Hepatocyte (in vitro differentiated cells): ENCODE measurements at regions not wholly inside any gene's neighbourhood (a gene's known extent, or its start where the extent isn't known, plus 50 kb on each side); places are given as distances from the start of the nearest gene placed in this dataset.
A peak's percentile ranks its signal among the peaks of the same experiment; 100 is the strongest.

Experiments used
- EZH2 ChIP-seq: fragments of 200-600 bp; sonication (generic); IDR thresholded peaks from 2 replicates; pipeline ENCODE4 v1.6.1; 2016; ENCODE audit warnings: antibody characterized with exemption, mild to moderate bottlenecking, borderline replicate concordance
- EZH2phosphoT487 ChIP-seq: fragments of 200-600 bp; sonication (generic); IDR thresholded peaks from one replicate; pipeline ENCODE4 v1.6.1; 2018; ENCODE audit warnings: antibody characterized with exemption, mild to moderate bottlenecking, low read depth, moderate library complexity; ENCODE audit not compliant: unreplicated experiment, severe bottlenecking
- TF ChIP-seq, protein P1 (sequence below): fragments of 200-600 bp; sonication (generic); IDR thresholded peaks from 2 replicates; pipeline ENCODE4 v1.5.1; 2016; ENCODE audit warnings: antibody characterized with exemption, mild to moderate bottlenecking; ENCODE audit not compliant: poor library complexity

- TF ChIP-seq, protein P1, sequence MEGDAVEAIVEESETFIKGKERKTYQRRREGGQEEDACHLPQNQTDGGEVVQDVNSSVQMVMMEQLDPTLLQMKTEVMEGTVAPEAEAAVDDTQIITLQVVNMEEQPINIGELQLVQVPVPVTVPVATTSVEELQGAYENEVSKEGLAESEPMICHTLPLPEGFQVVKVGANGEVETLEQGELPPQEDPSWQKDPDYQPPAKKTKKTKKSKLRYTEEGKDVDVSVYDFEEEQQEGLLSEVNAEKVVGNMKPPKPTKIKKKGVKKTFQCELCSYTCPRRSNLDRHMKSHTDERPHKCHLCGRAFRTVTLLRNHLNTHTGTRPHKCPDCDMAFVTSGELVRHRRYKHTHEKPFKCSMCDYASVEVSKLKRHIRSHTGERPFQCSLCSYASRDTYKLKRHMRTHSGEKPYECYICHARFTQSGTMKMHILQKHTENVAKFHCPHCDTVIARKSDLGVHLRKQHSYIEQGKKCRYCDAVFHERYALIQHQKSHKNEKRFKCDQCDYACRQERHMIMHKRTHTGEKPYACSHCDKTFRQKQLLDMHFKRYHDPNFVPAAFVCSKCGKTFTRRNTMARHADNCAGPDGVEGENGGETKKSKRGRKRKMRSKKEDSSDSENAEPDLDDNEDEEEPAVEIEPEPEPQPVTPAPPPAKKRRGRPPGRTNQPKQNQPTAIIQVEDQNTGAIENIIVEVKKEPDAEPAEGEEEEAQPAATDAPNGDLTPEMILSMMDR = peak; percentile 99
- TF ChIP-seq EZH2phosphoT487 (no peak), EZH2 (no peak)
These were observed 133.2 kb downstream of the MTX3 start for GRCh38 chr5:79857714-79858409.
